HG02623 (cell line): ENCODE measurements at regions not wholly inside any gene's neighbourhood (a gene's known extent, or its start where the extent isn't known, plus 50 kb on each side); places are given as distances from the start of the nearest gene placed in this dataset.
A peak's percentile ranks its signal among the peaks of the same experiment; 100 is the strongest.
"Not testable (repeated sequence)": the region's sequence is repeated elsewhere in the genome, so short reads cannot be mapped to it uniquely, and the experiment has no call there.

Experiments
- ATAC-seq: cut with Tn5 transposase; IDR thresholded peaks from one replicate; pipeline ENCODE4 v1.9.1; 2021; ENCODE audit warnings: moderate library complexity; ENCODE audit not compliant: unreplicated experiment

DNA sequence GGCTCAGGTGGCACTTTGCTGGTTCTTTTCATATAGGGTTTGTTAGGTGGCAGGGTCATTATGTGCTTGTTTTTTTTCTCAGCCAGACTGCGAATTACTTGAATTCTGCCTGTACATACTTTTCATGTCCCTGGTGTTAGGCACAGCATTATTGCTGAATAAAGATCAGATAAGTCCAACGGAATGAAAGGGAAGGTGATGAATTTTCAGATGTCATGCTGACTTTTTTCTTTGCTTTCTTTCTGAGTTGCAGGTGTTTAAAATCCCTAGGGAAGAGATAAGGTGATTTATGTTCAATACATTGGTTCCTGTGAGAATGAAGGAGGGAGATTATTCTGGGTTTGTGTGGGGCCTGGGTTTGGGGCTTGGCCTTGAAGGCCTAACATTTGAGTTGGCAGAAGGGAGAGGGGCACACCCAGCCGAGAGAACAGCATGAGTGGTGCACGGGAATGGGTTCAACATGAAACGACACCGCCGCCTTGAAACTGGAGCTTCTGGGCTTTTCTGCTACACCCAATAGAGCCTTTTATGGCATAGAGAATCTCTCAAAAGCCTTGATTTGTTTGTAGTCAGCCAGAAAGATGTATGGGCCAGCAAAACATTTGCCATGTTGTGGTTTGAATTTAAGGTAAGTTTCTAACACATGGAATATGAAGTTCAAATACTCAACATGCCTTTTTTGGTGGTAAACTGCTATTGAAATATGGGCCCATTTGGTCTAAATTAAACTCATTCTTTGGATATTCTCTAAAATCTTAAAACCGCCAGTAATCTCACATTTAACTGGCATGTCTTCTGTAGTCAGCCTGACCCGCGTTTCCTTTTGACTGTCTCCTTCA lies 477.0 kb downstream of the PCNX1 start:
- ATAC-seq: no peak

- ATAC-seq: no peak
Observed at GRCh38 chr14:71387753-71388152, 480.5 kb downstream of the PCNX1 start.

- ATAC-seq: no peak
Observed at GRCh38 chr14:71388336-71388735, 481.1 kb downstream of the PCNX1 start.

GRCh38 chr14:71388862-71389261 lies 481.6 kb downstream of the PCNX1 start:
- ATAC-seq: no peak

DNA sequence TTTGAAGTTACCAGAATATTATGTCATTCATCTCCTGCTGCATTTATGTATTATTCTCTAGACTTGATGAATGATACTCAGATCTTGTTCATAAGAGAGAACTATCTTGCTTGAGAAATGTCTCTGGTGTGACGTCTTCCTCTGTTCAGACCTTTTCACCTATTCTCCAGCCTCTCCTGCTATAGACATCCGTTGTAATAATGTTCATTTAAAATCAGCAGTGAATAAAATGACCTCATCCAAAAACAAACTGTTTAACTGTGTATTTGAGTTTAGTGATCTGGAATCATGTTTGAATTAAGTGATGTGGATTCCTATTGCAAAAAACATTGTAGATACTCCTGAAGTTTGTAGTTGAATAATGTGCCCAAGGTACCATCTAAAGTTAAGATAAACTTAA lies 487.1 kb downstream of the PCNX1 start:
- no peak for ATAC-seq

DNA sequence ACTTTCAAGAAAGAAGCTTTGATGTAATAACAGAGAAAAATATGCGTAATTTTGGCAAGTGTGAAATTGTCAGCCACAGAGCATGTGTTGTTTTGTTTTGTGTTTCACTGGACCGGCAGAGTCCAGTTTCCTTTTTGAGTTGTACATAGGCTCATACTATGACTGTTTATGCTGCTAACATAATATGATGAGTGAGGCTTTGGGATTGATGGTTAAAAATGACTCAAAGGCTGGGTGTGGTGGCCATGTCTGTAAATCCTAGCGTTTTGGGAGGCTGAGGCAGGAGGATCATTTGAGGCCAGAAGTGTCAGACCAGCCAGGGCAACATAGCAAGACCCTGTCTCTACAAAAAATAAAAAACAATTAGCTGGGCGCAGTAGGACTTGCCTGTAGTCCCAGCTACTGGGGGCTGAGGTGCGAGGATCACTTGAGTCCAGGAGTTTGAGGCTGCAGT lies 487.9 kb downstream of the PCNX1 start:
- no peak for ATAC-seq

GRCh38 chr14:71395636-71396035 lies 488.4 kb downstream of the PCNX1 start:
- no peak for ATAC-seq

DNA sequence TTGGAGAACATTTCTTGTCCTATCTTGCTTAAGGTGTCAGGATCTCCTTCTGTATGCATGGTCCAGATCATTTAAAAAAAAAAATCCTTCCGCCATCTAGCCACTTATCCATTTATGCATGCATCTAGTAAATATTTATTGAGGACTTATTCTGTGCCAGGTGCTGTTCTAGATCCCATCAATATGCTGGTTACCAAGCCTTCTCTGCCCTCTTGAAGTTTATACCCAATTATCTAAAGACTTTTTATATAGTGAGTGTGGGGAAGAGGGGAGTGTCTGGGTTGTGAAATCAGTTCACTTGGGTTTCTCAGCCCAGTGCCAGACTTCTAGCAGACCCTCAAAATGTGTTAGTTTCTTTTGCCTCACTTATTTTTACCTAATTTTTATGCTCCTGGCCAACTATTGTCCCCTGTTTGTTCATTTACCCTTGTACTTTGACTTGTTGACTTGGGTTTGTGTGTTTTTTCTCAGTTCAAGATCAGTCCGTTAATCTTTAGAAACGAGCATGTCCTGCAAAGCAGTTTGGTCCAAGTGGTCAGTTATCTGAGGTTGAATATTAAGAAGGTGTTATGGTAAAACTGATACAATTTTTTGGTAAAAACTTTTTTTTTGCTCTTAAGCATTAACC lies 488.9 kb downstream of the PCNX1 start:
- ATAC-seq: no peak

GRCh38 chr14:71397371-71397770 lies 490.1 kb downstream of the PCNX1 start:
- ATAC-seq: no peak

DNA sequence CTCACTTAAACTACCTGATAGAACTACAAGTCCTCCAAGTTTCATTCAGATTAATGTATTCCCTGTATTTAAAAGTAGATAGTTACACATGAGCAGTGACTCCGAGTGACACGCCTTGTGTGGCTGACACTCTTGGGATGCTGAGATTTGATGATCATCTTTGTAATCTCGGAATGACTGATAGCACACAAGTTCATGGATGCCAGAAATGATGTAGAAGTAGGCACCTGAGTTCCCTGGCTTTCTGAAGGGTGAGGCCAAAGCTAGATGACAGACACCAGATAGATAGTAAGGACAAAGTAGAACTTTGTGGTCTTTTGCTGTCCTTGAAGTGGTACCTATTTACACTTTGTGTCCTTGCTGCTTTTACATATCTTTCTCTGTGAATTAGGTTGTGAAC lies 491.2 kb downstream of the PCNX1 start:
- peak; percentile 17 for ATAC-seq

- ATAC-seq: peak; percentile 57
Observed at GRCh38 chr14:71399057-71399487, 491.8 kb downstream of the PCNX1 start.

DNA sequence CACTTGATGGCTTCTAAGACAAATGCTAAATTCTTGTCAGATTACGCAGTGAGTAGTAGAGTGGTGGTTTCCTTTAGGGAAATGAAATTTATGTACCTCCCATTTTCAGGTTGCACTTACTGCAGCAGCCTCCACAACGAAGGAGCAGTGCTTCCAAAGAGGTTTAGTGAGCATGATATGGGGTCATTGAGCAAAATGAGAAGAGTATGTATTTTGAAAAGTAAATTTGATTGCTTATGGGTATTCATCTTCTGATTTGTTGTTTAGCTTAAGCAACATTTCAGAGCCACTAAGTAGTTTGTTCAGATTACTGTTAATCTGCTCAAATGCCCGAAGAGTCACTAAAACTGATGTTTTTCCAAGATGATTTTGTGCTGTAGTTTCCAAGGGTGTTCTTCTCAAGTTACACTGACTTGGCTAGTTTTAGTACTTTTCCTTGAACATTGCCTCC lies 493.6 kb downstream of the PCNX1 start:
- no peak for ATAC-seq

- not testable (repeated sequence) for ATAC-seq
Observed at GRCh38 chr14:71402415-71402814, 495.2 kb downstream of the PCNX1 start.

DNA sequence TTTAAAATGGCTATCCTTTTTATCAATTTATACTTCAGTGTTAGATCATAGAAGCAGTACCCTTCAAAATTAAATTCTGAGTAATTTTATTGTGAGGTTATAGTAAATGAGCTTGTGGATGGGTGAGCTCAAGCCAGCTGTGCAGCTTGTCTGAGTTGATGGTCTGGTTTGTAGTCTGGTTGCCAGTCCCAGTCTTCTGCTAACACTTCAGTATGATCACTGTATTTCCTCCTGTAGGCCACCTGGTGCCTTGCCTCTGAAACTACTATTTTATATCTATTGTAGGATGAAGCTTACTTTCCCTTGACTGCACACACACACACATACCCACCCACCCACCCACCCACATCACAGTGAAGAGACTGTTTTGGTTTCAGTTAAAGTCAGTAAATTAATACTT lies 496.4 kb downstream of the PCNX1 start:
- no peak for ATAC-seq

- no peak for ATAC-seq
Observed at GRCh38 chr14:71405676-71406075, 498.4 kb downstream of the PCNX1 start.

- ATAC-seq: no peak
Observed at GRCh38 chr14:71408362-71409030, 501.2 kb downstream of the PCNX1 start.

GRCh38 chr14:71410578-71411284 lies 503.5 kb downstream of the PCNX1 start:
- no peak for ATAC-seq

DNA sequence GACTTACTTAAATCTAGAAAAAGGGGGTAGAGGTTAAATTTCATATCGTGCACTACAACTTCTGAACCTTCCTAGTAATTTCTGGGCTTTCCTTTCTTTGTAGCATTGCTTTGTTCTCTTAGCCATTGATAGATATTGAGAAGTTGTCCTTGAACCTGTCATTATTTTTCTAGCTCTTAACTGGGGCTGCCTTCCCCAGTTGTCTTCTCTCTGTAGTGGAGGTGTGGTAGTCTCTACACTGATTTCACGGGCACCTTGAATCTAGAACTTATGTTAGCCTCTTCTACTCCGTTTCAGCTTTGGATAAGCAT lies 504.0 kb downstream of the PCNX1 start:
- ATAC-seq: no peak

GRCh38 chr14:71411738-71412137 lies 504.5 kb downstream of the PCNX1 start:
- ATAC-seq: no peak

- ATAC-seq: no peak
Observed at GRCh38 chr14:71414631-71415403, 507.6 kb downstream of the PCNX1 start.

DNA sequence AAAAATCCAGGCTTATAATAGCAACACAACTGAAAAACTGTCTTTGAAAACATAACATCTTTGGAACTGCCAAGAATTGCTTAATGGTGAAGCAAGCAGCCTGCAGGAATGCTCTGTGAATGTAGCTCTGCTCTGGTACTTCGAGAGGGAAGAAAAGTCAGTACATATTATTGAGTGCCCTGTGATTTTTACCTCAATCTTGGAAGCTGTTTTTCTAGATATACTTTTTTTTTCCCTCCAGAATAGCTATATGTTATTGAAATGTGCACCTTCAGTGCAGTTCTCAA lies 508.1 kb downstream of the PCNX1 start:
- ATAC-seq: no peak
